K562 (cell line): ENCODE measurements at regions not wholly inside any gene's neighbourhood (a gene's known extent, or its start where the extent isn't known, plus 50 kb on each side); places are given as distances from the start of the nearest gene placed in this dataset.

Experiments used
- ATAC-seq: fragments of 200-7000 bp; cut with Tn5 transposase; 3 replicates; pipeline ENCODE4 v1.9.1; 2020; ENCODE audit warnings: moderate library complexity
- BruUV-seq: library from RNA; stranded (reverse); fragments of 400-500 nt; replicated peaks from 2 replicates; lab custom pipeline; 2021; lab: Mats Ljungman, UMichigan
- CTCF ChIA-PET: fragments of 300-600 bp; formaldehyde crosslinking; extraction: SDS; loops from one replicate; lab custom pipeline; 2021; ENCODE audit warnings: low intra/inter-chr PET ratio; lab: Yijun Ruan, JAX
- POLR2A ChIA-PET: fragments of 300-600, 350-650 bp; sonication (Branson Sonifier 250); formaldehyde crosslinking; extraction: SDS; loops from one replicate; lab custom pipeline; 2021; ENCODE audit warnings: antibody characterized with exemption, inconsistent platforms; lab: Yijun Ruan, JAX
- DNase-seq, 4 experiments: peaks; one replicate each; pipeline versions ENCODE4 v3.0.0 to v3.0.0-alpha.2; 2011 to 2018; ENCODE audit warnings: low spot score in 3 of 4, mixed read lengths in 3 of 4; ENCODE audit errors: extremely low read depth in 1 of 4
- FAIRE-seq: peaks from 2 replicates; lab custom pipeline; 2011; peaks lifted over from hg19 to GRCh38; lab: Jason Lieb, UNC
- H2AFZ ChIP-seq: 2 replicates; pipeline ENCODE4 v1.6.0; 2011; ENCODE audit warnings: low read depth, low read length, control low read depth, inconsistent platforms
- H3K27ac ChIP-seq: fragments of 200-600 bp; 3 replicates; pipeline ENCODE4 v1.8.0; 2011; ENCODE audit warnings: low read depth, mild to moderate bottlenecking, control low read depth, inconsistent platforms, low read length, moderate library complexity, mixed read lengths; ENCODE audit errors: extremely low read depth
- H3K27me3 ChIP-seq, 2 experiments: fragments of 300-600 bp in 1 of 2; 2 replicates in 1 of 2; 3 replicates in 1 of 2; pipeline versions ENCODE4 v1.6.0 to v1.8.0; 2011; ENCODE audit warnings: inconsistent platforms in 2 of 2, low read length in 2 of 2, mild to moderate bottlenecking in 1 of 2, mixed read lengths in 1 of 2, moderate library complexity in 1 of 2; ENCODE audit not compliant: control insufficient read depth in 2 of 2, insufficient read depth in 2 of 2
- H3K36me3 ChIP-seq: fragments of 300-600 bp; 3 replicates; pipeline ENCODE4 v1.8.0; 2011; ENCODE audit warnings: mild to moderate bottlenecking, low read length, inconsistent platforms; ENCODE audit not compliant: control insufficient read depth, insufficient read depth
- H3K4me1 ChIP-seq, 2 experiments: fragments of 200-600 bp in 1 of 2; replicated peaks in 1 of 2; 2 replicates in 1 of 2; 3 replicates in 1 of 2; pipeline versions ENCODE4 v1.5.1 to v1.8.0; 2011; ENCODE audit warnings: inconsistent platforms in 2 of 2, low read length in 2 of 2, mild to moderate bottlenecking in 1 of 2, mixed read lengths in 1 of 2, moderate library complexity in 1 of 2; ENCODE audit not compliant: control insufficient read depth in 2 of 2, insufficient read depth in 2 of 2
- H3K4me2 ChIP-seq: 2 replicates; pipeline ENCODE4 v1.6.1; 2011; ENCODE audit warnings: low read length, control low read depth, inconsistent platforms, mixed read lengths; ENCODE audit not compliant: insufficient read depth
- H3K4me3 ChIP-seq: fragments of 200-600 bp; sonication (generic), shearing (Covaris generic); 2 replicates; pipeline ENCODE4 v1.5.1; 2016; ENCODE audit warnings: control low read depth, inconsistent platforms
- H3K79me2 ChIP-seq: fragments of 200-600 bp; 3 replicates; pipeline ENCODE4 v1.8.0; 2011; ENCODE audit warnings: low read length, inconsistent platforms; ENCODE audit not compliant: control insufficient read depth, insufficient read depth
- H3K9ac ChIP-seq, 2 experiments: 2 replicates each; pipeline versions ENCODE4 v1.6.0 to v1.6.1; 2011; ENCODE audit warnings: low read depth in 2 of 2, low read length in 2 of 2, control low read depth in 1 of 2, inconsistent platforms in 1 of 2, mild to moderate bottlenecking in 1 of 2, mixed read lengths in 1 of 2; ENCODE audit not compliant: insufficient read depth in 1 of 2
- H3K9me1 ChIP-seq: one replicate; pipeline ENCODE4 v1.6.0; 2011; ENCODE audit warnings: inconsistent platforms, mild to moderate bottlenecking, low read length, moderate library complexity; ENCODE audit not compliant: control insufficient read depth, insufficient read depth
- H3K9me3 ChIP-seq: replicated peaks from 2 replicates; pipeline ENCODE4 v1.5.1; 2011; ENCODE audit warnings: low read depth, low read length, inconsistent platforms; ENCODE audit not compliant: control insufficient read depth, insufficient read depth
- H4K20me1 ChIP-seq: replicated peaks from 2 replicates; pipeline ENCODE4 v1.6.1; 2011; ENCODE audit warnings: low read length, inconsistent platforms, mixed read lengths; ENCODE audit not compliant: control insufficient read depth, insufficient read depth
- ATF7 ChIP-seq: fragments of 450-650 bp; IDR thresholded peaks from 2 replicates; pipeline ENCODE4 v1.7.1; 2014; ENCODE audit warnings: mild to moderate bottlenecking, moderate library complexity
- BMI1 ChIP-seq: fragments of 150-350 bp; IDR thresholded peaks from 2 replicates; pipeline ENCODE4 v1.6.1; 2014; ENCODE audit warnings: low read length
- FUS ChIP-seq: fragments of 200-400 bp; formaldehyde crosslinking; optimal IDR thresholded peaks from 2 replicates; pipeline ENCODE3; 2017; ENCODE audit warnings: low read depth, low read length
- SNRNP70 ChIP-seq: fragments of 200-400 bp; formaldehyde crosslinking; optimal IDR thresholded peaks from 2 replicates; pipeline ENCODE3; 2017; ENCODE audit warnings: low read depth, low read length
- WGBS: fragments of 100-300 bp; shearing (Covaris generic); methylation state at CpG from one replicate; pipeline ENCODE4 v1.1.6; 2016; ENCODE audit warnings: low coverage, mixed read lengths; ENCODE audit not compliant: insufficient coverage; ENCODE audit errors: missing lambda C conversion rate; 5-methylcytosine and 5-hydroxymethylcytosine counted together
- in situ Hi-C: fragments of 300-500 bp; cut with MboI; formaldehyde crosslinking; loops from 4 replicates; pipeline ENCODE4 v1.15.0; 2018; ENCODE audit warnings: inconsistent platforms, mixed read lengths
- intact Hi-C: fragments of 100-400 bp; cut with micrococcal nuclease; formaldehyde crosslinking; loops from 2 replicates; pipeline ENCODE4 v1.14.2; 2022
- TF ChIP-seq, protein P1 (sequence below): fragments of 450-650 bp; IDR thresholded peaks from 2 replicates; pipeline ENCODE4 v1.6.1; 2016; ENCODE audit warnings: mild to moderate bottlenecking
- TF ChIP-seq, protein P2 (sequence below): fragments of 250-450 bp; sonication (Bioruptor Pico); IDR thresholded peaks from 2 replicates; pipeline ENCODE4 v1.8.0; 2021; ENCODE audit warnings: borderline replicate concordance, mild to moderate bottlenecking, moderate library complexity; ENCODE audit not compliant: poor library complexity, severe bottlenecking

DNA sequence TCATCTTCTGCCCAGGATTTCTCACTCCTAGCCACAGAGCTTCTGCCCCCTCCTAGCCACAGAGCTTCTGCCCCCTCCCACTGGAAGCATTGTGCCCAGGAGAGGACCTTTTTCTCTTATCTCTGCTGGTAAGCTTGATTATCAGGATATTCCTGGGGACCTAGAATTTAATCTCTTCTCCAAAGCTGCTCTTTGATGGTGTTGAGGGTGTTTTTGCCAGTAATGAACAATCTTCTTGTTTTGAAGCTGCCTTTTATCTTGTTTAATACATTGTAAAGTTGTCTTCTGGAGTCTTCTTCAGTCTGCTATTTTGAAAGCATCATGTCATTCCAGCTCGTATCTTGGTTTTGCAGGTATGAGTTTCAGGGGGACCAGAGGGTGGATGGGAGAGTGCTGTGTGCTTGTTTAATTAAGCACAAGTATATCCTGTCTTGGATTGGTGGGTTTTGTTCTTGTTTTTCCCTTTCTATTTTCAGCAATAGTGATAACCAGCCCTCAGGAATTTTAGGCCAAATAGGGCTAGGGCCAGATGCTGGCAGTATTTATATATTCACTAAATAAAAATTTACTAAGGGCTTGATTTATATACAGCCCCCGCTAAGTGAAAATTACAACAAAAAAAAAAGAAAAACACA, 214.0 kb upstream of the DMRT1 start:
- Histone ChIP-seq H3K27ac (no peak overlapping the region), H3K9me1 (no peaks in the 10 kb centered on the region), H3K9me3 (no peaks in the 10 kb centered on the region), H4K20me1 (no peaks in the 10 kb centered on the region), H3K4me3 (no peak overlapping the region), H3K27me3 (no peaks in the 10 kb centered on the region; a peak in 1 of 5 replicates), H3K79me2 (no peaks in the 10 kb centered on the region), H3K4me1 (no peaks in the 10 kb centered on the region), H3K36me3 (no peaks in the 10 kb centered on the region), H2AFZ (no peak overlapping the region), H3K9ac (no peak overlapping the region), H3K4me2 (no peak overlapping the region)
- BruUV-seq = no TSS peak
- no peak for DNase-seq
- no peak for FAIRE-seq
- ATAC-seq = no peak
- TF ChIP-seq FUS (no peak), SNRNP70 (no peak), BMI1 (no peak), ATF7 (no peak)
- TF ChIP-seq, protein P1, sequence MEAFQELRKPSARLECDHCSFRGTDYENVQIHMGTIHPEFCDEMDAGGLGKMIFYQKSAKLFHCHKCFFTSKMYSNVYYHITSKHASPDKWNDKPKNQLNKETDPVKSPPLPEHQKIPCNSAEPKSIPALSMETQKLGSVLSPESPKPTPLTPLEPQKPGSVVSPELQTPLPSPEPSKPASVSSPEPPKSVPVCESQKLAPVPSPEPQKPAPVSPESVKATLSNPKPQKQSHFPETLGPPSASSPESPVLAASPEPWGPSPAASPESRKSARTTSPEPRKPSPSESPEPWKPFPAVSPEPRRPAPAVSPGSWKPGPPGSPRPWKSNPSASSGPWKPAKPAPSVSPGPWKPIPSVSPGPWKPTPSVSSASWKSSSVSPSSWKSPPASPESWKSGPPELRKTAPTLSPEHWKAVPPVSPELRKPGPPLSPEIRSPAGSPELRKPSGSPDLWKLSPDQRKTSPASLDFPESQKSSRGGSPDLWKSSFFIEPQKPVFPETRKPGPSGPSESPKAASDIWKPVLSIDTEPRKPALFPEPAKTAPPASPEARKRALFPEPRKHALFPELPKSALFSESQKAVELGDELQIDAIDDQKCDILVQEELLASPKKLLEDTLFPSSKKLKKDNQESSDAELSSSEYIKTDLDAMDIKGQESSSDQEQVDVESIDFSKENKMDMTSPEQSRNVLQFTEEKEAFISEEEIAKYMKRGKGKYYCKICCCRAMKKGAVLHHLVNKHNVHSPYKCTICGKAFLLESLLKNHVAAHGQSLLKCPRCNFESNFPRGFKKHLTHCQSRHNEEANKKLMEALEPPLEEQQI = no peak
- TF ChIP-seq, protein P2, sequence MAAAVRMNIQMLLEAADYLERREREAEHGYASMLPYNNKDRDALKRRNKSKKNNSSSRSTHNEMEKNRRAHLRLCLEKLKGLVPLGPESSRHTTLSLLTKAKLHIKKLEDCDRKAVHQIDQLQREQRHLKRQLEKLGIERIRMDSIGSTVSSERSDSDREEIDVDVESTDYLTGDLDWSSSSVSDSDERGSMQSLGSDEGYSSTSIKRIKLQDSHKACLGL (CRISPR knock-in tag) = no peak
- POLR2A ChIA-PET = no interaction called here
- in situ Hi-C loops = no loop called here
- intact Hi-C loops = no loop called here
- 21% methylated on average over 2 of the region's 2 CpGs for WGBS
- CTCF ChIA-PET = no interaction called here
